ENCODE measurements at regions not wholly inside any gene's neighbourhood (a gene's known extent, or its start where the extent isn't known, plus 50 kb on each side); places are given as distances from the start of the nearest gene placed in this dataset.

DNA sequence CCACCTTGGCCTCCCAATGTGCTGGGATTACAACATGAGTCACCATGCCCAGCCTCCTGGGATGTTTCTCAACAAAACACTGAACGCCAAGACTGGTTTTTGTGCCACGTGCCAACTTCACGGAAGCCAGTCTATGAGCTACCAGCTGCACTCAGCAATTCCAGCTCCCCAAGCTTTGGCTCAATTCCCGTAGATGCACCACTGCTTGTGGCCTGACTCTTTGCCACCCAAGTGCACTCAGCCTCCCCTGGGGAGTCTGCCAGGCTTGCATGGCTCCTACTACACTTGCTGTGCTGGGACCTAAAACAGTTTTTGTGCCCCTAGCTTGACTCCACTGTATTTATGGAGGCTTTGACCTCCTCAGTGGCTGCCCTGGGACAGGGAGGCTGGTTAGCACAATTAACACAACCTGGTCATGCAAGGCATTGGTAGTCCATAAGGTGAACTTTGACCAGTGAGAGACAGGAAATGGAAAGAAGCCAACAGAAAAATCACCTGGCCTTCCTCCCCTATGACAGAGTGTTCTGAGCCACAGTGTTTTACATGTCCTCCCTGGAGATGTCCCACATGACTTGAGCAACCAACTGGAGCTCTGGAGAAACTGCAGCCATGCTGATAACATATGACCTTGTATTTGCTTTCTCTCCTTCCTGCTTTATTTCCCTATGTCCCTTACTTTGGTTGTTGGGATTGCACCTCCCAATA lies 1173.1 kb downstream of the UQCRFS1 start:
- Histone ChIP-seq H3K9me3 (ENCODE audit: control insufficient read depth, insufficient read depth, low read depth, low read length) (no peaks in the 10 kb centered on the region; the same call in 1 of the 2 replicates), H3K4me3 (ENCODE audit: low read depth, low read length) (no peak overlapping the region), H3K27ac (ENCODE audit: extremely low read depth, low read depth, low read length) (no peak overlapping the region), H3K36me3 (ENCODE audit: control insufficient read depth in 2 of 2, insufficient read depth in 1 of 2, low read length in 2 of 2) (no peaks in the 10 kb centered on the region), H3K4me1 (ENCODE audit: control insufficient read depth, insufficient read depth, low read length) (no peaks in the 10 kb centered on the region)
- POLR2A ChIA-PET, result no interaction called here
- CTCF ChIA-PET, result no interaction called here
- TF ChIP-seq ZNF140 (tag by site-specific recombination; IDR thresholded peaks at IDR 0.05), result 0 out of 2 replicates have a peak, but pooled peaks have one; percentile 62
- no peak for TF ChIP-seq ZNF324 (tag by site-specific recombination; IDR thresholded peaks at IDR 0.05)

DNA sequence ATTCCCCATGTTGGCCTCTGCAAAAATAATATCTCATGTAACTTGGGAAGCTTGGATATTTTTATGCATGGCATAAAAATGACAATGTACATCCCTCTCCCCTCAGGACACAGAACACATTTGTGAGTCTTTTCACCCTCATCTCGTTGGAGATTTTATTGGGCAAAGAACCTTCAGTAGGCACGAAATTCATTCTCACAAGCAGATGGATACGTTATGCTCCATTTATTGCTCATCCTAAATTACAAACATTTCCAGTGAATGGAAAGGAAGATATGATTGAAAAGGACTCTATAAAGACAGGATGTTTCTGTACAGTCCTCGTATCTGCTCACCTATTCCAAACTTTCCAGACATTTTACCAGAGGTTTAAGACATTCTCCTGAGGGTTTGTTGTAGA lies 1175.8 kb downstream of the UQCRFS1 start:
- CTCF ChIA-PET, result interaction anchor here (0.6 kb wide), 1 partner anchor 1837 kb away, joined by 4 read pairs; no protein-coding TSS in a partner anchor
- Histone ChIP-seq H3K4me3 (ENCODE audit: low read depth, low read length) (no peak overlapping the region), H3K27ac (ENCODE audit: extremely low read depth, low read depth, low read length) (no peak overlapping the region), H3K9me3 (ENCODE audit: control insufficient read depth, insufficient read depth, low read depth, low read length) (no peaks in the 10 kb centered on the region; the same call in 1 of the 2 replicates), H3K36me3 (ENCODE audit: control insufficient read depth in 2 of 2, insufficient read depth in 1 of 2, low read length in 2 of 2) (no peaks in the 10 kb centered on the region), H3K4me1 (ENCODE audit: control insufficient read depth, insufficient read depth, low read length) (no peaks in the 10 kb centered on the region)
- no peak for TF ChIP-seq ZNF16 (tag by site-specific recombination; IDR thresholded peaks at IDR 0.05; ENCODE audit: low read depth)
- TF ChIP-seq, protein P1, sequence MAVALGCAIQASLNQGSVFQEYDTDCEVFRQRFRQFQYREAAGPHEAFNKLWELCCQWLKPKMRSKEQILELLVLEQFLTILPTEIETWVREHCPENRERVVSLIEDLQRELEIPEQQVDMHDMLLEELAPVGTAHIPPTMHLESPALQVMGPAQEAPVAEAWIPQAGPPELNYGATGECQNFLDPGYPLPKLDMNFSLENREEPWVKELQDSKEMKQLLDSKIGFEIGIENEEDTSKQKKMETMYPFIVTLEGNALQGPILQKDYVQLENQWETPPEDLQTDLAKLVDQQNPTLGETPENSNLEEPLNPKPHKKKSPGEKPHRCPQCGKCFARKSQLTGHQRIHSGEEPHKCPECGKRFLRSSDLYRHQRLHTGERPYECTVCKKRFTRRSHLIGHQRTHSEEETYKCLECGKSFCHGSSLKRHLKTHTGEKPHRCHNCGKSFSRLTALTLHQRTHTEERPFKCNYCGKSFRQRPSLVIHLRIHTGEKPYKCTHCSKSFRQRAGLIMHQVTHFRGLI (tag by site-specific recombination; IDR thresholded peaks at IDR 0.05), result no peak
- POLR2A ChIA-PET, result no interaction called here

DNA sequence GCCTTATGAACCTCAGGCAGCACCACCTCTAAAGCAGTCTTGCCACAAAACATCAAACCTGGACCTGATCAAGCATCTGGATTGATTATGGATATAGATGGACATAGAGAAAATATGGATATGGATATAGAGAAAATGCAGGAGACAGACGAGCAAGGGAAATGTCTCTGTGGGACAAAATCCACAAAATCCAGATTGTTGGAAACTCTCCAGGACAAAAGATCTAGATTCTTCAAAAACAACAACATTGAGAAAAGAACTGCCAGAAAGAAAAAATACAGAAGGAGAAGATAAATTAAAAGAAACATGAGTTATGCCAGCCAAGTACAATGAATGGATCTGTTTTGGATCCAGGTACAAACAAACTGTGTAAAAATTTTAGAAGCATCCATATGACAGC lies 1176.5 kb downstream of the UQCRFS1 start:
- TF ChIP-seq ZNF558 (tag by site-specific recombination; IDR thresholded peaks at IDR 0.05), result no peak
- no peak for TF ChIP-seq ZNF221 (tag by site-specific recombination; IDR thresholded peaks at IDR 0.05; ENCODE audit: borderline replicate concordance)
- no peak for TF ChIP-seq ZNF521 (tag by site-specific recombination; IDR thresholded peaks at IDR 0.05)
- no peak for TF ChIP-seq ZNF24 (tag by site-specific recombination; IDR thresholded peaks at IDR 0.05)
- TF ChIP-seq ZNF248 (tag by site-specific recombination; IDR thresholded peaks at IDR 0.05), result no peak
- TF ChIP-seq ZNF658 (tag by site-specific recombination; IDR thresholded peaks at IDR 0.05), result no peak
- no peak for TF ChIP-seq SALL2 (tag by site-specific recombination; IDR thresholded peaks at IDR 0.05; ENCODE audit: borderline replicate concordance)
- CTCF ChIA-PET, result no interaction called here
- no peaks in the 10 kb centered on the region; the same call in 1 of the 2 replicates for H3K9me3 ChIP-seq (ENCODE audit: control insufficient read depth, insufficient read depth, low read depth, low read length)
- no peaks in the 10 kb centered on the region for H3K4me1 ChIP-seq (ENCODE audit: control insufficient read depth, insufficient read depth, low read length)
- POLR2A ChIA-PET, result no interaction called here
- H3K27ac ChIP-seq (ENCODE audit: extremely low read depth, low read depth, low read length), result no peak overlapping the region
- no peaks in the 10 kb centered on the region for H3K36me3 ChIP-seq (ENCODE audit: control insufficient read depth in 2 of 2, insufficient read depth in 1 of 2, low read length in 2 of 2)
- H3K4me3 ChIP-seq (ENCODE audit: low read depth, low read length), result no peak overlapping the region

DNA sequence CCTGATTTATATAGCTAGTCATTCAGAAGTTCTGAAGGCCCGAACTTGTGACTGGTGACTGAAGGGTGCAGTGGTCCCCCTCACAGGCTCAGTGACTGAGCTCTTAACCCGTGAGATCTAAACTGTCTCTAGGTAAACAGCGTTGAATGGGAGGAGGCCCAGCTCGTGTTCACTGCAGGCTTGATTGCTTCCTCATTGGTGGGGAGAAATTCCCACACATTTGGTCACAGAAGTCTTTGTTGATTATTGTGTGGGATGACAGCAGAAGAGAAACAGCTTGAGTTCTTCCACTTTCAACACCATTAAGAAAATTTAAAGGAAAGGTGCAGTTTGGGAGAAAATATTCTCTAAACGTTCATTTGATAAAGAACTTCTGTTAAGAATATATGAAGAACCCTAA lies 1178.0 kb downstream of the UQCRFS1 start:
- Histone ChIP-seq H3K9me3 (ENCODE audit: control insufficient read depth, insufficient read depth, low read depth, low read length) (no peaks in the 10 kb centered on the region; the same call in 1 of the 2 replicates), H3K4me1 (ENCODE audit: control insufficient read depth, insufficient read depth, low read length) (no peaks in the 10 kb centered on the region), H3K4me3 (ENCODE audit: low read depth, low read length) (no peak overlapping the region), H3K36me3 (ENCODE audit: control insufficient read depth in 2 of 2, insufficient read depth in 1 of 2, low read length in 2 of 2) (no peaks in the 10 kb centered on the region), H3K27ac (ENCODE audit: extremely low read depth, low read depth, low read length) (no peak overlapping the region)
- ChIA-PET CTCF (no interaction called here), POLR2A (no interaction called here)
- TF ChIP-seq ZBTB26 (tag by site-specific recombination; optimal IDR thresholded peaks at IDR 0.05) (no peak), KLF16 (tag by site-specific recombination; IDR thresholded peaks at IDR 0.05) (no peak), ZNF18 (tag by site-specific recombination; IDR thresholded peaks at IDR 0.05) (no peak), ZSCAN16 (tag by site-specific recombination; IDR thresholded peaks at IDR 0.05) (no peak), ZBTB49 (tag by site-specific recombination; IDR thresholded peaks at IDR 0.05; ENCODE audit: low read depth) (no peak), FEZF1 (tag by site-specific recombination; IDR thresholded peaks at IDR 0.05) (no peak), ZNF391 (tag by site-specific recombination; IDR thresholded peaks at IDR 0.05; ENCODE audit: borderline replicate concordance, low read depth) (no peak)
- TF ChIP-seq, protein P2, sequence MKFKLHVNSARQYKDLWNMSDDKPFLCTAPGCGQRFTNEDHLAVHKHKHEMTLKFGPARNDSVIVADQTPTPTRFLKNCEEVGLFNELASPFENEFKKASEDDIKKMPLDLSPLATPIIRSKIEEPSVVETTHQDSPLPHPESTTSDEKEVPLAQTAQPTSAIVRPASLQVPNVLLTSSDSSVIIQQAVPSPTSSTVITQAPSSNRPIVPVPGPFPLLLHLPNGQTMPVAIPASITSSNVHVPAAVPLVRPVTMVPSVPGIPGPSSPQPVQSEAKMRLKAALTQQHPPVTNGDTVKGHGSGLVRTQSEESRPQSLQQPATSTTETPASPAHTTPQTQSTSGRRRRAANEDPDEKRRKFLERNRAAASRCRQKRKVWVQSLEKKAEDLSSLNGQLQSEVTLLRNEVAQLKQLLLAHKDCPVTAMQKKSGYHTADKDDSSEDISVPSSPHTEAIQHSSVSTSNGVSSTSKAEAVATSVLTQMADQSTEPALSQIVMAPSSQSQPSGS (tag by site-specific recombination; IDR thresholded peaks at IDR 0.05; ENCODE audit: low read depth), result no peak
